ENCODE measurements at regions not wholly inside any gene's neighbourhood (a gene's known extent, or its start where the extent isn't known, plus 50 kb on each side); places are given as distances from the start of the nearest gene placed in this dataset.

DNA sequence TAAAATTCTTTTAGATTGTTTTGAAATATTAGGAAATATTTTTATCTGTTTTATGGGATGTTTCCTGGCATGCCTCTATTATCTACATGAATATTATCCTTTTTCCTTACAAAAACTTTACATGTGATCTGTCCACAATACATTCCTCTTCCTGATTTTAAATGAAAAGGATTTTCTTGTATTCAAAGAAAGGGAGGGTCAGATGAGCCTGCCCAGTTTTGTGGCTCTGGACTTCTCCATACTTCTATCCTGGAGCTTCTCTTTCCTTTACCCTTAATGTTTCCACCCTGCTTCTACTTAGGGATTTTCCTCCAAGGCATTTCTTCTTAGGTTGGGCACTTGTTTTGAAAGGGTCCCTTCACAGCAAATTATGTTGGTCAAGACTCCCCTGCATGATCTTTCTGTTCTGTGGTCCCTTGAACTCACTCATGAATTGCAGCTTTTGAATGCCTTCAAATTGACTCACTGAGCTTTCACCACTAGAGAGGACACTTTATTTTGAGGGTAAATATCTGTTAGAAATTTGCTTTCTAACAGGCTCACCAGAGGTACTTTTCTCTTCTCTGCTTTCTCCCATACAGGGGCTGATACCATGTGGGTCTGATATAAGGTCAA, 104.9 kb downstream of the CENPW start:
- Histone ChIP-seq H3K27ac (ENCODE audit: low read depth, low read length, poor library complexity, severe bottlenecking) (no peak overlapping the region), H4K20me1 (ENCODE audit: insufficient read depth, low read length) (no peaks in the 10 kb centered on the region), H3K79me2 (ENCODE audit: insufficient read depth, low read depth, low read length) (no peaks in the 10 kb centered on the region), H3K4me1 (ENCODE audit: insufficient read depth, low read length, poor library complexity, severe bottlenecking) (no peaks in the 10 kb centered on the region), H3K9me3 (ENCODE audit: low read length) (no peaks in the 10 kb centered on the region), H3K4me3 (ENCODE audit: low read depth, low read length, poor library complexity, severe bottlenecking) (no peak overlapping the region), H2AFZ (ENCODE audit: low read length) (no peak overlapping the region), H3K36me3 (ENCODE audit: insufficient read depth, low read length) (no peaks in the 10 kb centered on the region), H3K9me2 (ENCODE audit: insufficient read depth, low read length) (no peaks in the 10 kb centered on the region), H3K4me2 (ENCODE audit: low read length) (no peak overlapping the region)
- CTCF ChIA-PET (ENCODE audit: unreplicated experiment), result no interaction called here
- POLR2A ChIA-PET, result interaction anchor here (1.0 kb wide), 2 partner anchors 18 to 22 kb away, joined by 3 read pairs; no protein-coding TSS in a partner anchor
- TF ChIP-seq CTCF (conservative IDR thresholded peaks at IDR 0.05; ENCODE audit: low read length) (no peak), EZH2phosphoT487 (IDR thresholded peaks at IDR 0.05; ENCODE audit: borderline replicate concordance, low read depth, low read length) (no peak)
- DNase-seq (ENCODE audit: low spot score), result no peak
- BruUV-seq (replicated peaks), result no TSS peak
- intact Hi-C loops (cut with micrococcal nuclease; ENCODE audit: unreplicated experiment), result no loop called here

- Histone ChIP-seq H3K9me3 (ENCODE audit: low read length) (no peaks in the 10 kb centered on the region), H2AFZ (ENCODE audit: low read length) (no peak overlapping the region), H3K9me2 (ENCODE audit: insufficient read depth, low read length) (no peaks in the 10 kb centered on the region), H3K4me2 (ENCODE audit: low read length) (no peak overlapping the region), H3K79me2 (ENCODE audit: insufficient read depth, low read depth, low read length) (no peaks in the 10 kb centered on the region), H4K20me1 (ENCODE audit: insufficient read depth, low read length) (no peaks in the 10 kb centered on the region), H3K27ac (ENCODE audit: low read depth, low read length, poor library complexity, severe bottlenecking) (no peak overlapping the region), H3K4me3 (ENCODE audit: low read depth, low read length, poor library complexity, severe bottlenecking) (no peak overlapping the region), H3K36me3 (ENCODE audit: insufficient read depth, low read length) (no peaks in the 10 kb centered on the region), H3K4me1 (ENCODE audit: insufficient read depth, low read length, poor library complexity, severe bottlenecking) (no peaks in the 10 kb centered on the region)
- DNase-seq (ENCODE audit: low spot score), result no peak
- intact Hi-C loops (cut with micrococcal nuclease; ENCODE audit: unreplicated experiment), result no loop called here
- CTCF ChIA-PET (ENCODE audit: unreplicated experiment), result no interaction called here
- POLR2A ChIA-PET, result interaction anchor here (0.6 to 1.2 kb wide), 2 partner anchors 12 to 126 kb away, joined by 4 to 7 read pairs; no protein-coding TSS in a partner anchor
- no peak for TF ChIP-seq EZH2phosphoT487 (IDR thresholded peaks at IDR 0.05; ENCODE audit: borderline replicate concordance, low read depth, low read length)
- TF ChIP-seq CTCF (conservative IDR thresholded peaks at IDR 0.05; ENCODE audit: low read length), result no peak
- no TSS peak for BruUV-seq (replicated peaks)
Measured at GRCh38 chr6:126446248-126446647, 106.3 kb downstream of the CENPW start.

DNA sequence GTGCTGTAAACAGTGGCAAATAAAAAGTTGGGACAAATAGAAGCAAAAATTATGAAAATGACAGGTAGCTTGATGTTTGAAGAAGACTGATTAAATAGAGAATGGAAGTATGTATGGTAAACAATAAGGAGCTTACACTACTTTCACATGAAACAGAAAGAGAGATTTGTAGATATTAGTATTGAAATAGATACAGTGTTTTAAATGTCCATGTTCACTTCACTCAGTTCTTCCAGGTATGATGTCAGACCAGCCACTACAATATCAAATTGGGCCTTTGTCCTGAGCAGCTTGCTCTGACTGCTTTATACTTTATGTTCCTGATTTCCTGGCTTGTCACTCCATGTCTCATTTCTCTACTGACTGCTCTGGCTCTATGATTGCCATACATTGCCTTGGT, 107.5 kb downstream of the CENPW start:
- Histone ChIP-seq H2AFZ (ENCODE audit: low read length) (no peak overlapping the region), H3K79me2 (ENCODE audit: insufficient read depth, low read depth, low read length) (no peaks in the 10 kb centered on the region), H3K4me3 (ENCODE audit: low read depth, low read length, poor library complexity, severe bottlenecking) (no peak overlapping the region), H3K27ac (ENCODE audit: low read depth, low read length, poor library complexity, severe bottlenecking) (no peak overlapping the region), H3K4me1 (ENCODE audit: insufficient read depth, low read length, poor library complexity, severe bottlenecking) (no peaks in the 10 kb centered on the region), H4K20me1 (ENCODE audit: insufficient read depth, low read length) (no peaks in the 10 kb centered on the region), H3K36me3 (ENCODE audit: insufficient read depth, low read length) (no peaks in the 10 kb centered on the region), H3K9me3 (ENCODE audit: low read length) (no peaks in the 10 kb centered on the region), H3K9me2 (ENCODE audit: insufficient read depth, low read length) (no peaks in the 10 kb centered on the region), H3K4me2 (ENCODE audit: low read length) (no peak overlapping the region)
- BruUV-seq (replicated peaks), result no TSS peak
- no peak for DNase-seq (ENCODE audit: low spot score)
- CTCF ChIA-PET (ENCODE audit: unreplicated experiment), result no interaction called here
- intact Hi-C loops (cut with micrococcal nuclease; ENCODE audit: unreplicated experiment), result no loop called here
- TF ChIP-seq EZH2phosphoT487 (IDR thresholded peaks at IDR 0.05; ENCODE audit: borderline replicate concordance, low read depth, low read length) (no peak), CTCF (conservative IDR thresholded peaks at IDR 0.05; ENCODE audit: low read length) (no peak)
- POLR2A ChIA-PET, result interaction anchor here (0.6 kb wide), 1 partner anchor 286 kb away, joined by 3 read pairs; no protein-coding TSS in a partner anchor
